SU-DHL-6 (cell line): ENCODE measurements at regions not wholly inside any gene's neighbourhood (a gene's known extent, or its start where the extent isn't known, plus 50 kb on each side); places are given as distances from the start of the nearest gene placed in this dataset.

Experiments
- CTCF ChIP-seq: fragments of 200-600 bp; sonication (generic); IDR thresholded peaks from one replicate; pipeline ENCODE4 v1.5.1; 2017; ENCODE audit warnings: antibody characterized with exemption, mild to moderate bottlenecking, low read length, moderate library complexity; ENCODE audit not compliant: insufficient read depth, poor library complexity, severe bottlenecking
- EZH2phosphoT487 ChIP-seq: fragments of 200-600 bp; sonication (generic), shearing (Covaris generic); conservative IDR thresholded peaks from 2 replicates; pipeline ENCODE4 v1.6.1; 2018; ENCODE audit warnings: mild to moderate bottlenecking, antibody characterized with exemption, low read length, moderate library complexity, mixed read lengths

- TF ChIP-seq CTCF (no peak), EZH2phosphoT487 (no peak)
Observed at GRCh38 chr16:14354561-14355351, 275.3 kb downstream of the PARN start.
